ENCODE measurements at regions not wholly inside any gene's neighbourhood (a gene's known extent, or its start where the extent isn't known, plus 50 kb on each side); places are given as distances from the start of the nearest gene placed in this dataset.

DNA sequence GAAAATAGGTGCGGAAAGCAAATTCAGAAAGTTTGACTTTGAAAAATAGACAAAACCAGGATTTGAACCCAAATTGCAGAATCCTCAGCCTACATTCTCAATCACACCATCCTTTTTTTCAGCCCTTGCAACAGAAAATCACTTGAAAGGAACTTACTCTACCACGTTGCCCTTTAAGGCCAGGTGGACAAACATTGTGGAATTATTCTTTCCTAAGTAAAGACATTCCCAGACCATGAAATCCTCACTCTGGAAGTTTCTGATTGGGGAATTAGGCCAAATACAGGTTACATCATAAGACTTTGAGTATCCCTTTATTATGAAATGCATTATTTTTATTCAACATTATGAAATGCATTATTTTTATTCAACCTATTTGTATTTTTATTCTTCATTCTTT lies 259.4 kb downstream of the RAD51AP2 start:
- no peak for TF ChIP-seq CTCF (IDR thresholded peaks at IDR 0.05; ENCODE audit: borderline replicate concordance, extremely low read depth, insufficient read depth)
- Histone ChIP-seq H3K27me3 (ENCODE audit: control insufficient read depth, insufficient read depth, low read length) (no peaks in the 10 kb centered on the region), H3K27ac (ENCODE audit: low read depth in 2 of 2, low read length in 2 of 2) (no peak overlapping the region), H3K36me3 (ENCODE audit: control insufficient read depth in 2 of 3, insufficient read depth in 3 of 3, low read length in 3 of 3) (no peaks in the 10 kb centered on the region), H3K4me3 (ENCODE audit: low read length in 3 of 3) (no peak overlapping the region), H3K4me1 (ENCODE audit: control insufficient read depth in 2 of 3, insufficient read depth in 2 of 3, low read depth in 1 of 3, low read length in 3 of 3) (no peaks in the 10 kb centered on the region), H3K9me3 (ENCODE audit: control insufficient read depth in 2 of 3, insufficient read depth in 1 of 3, low read length in 3 of 3) (no peaks in the 10 kb centered on the region), H3K9ac (ENCODE audit: low read length in 3 of 3) (no peak overlapping the region)
- no peak for DNase-seq
- FAIRE-seq = no peak
- intact Hi-C loops (cut with DNase I) = no loop called here

DNA sequence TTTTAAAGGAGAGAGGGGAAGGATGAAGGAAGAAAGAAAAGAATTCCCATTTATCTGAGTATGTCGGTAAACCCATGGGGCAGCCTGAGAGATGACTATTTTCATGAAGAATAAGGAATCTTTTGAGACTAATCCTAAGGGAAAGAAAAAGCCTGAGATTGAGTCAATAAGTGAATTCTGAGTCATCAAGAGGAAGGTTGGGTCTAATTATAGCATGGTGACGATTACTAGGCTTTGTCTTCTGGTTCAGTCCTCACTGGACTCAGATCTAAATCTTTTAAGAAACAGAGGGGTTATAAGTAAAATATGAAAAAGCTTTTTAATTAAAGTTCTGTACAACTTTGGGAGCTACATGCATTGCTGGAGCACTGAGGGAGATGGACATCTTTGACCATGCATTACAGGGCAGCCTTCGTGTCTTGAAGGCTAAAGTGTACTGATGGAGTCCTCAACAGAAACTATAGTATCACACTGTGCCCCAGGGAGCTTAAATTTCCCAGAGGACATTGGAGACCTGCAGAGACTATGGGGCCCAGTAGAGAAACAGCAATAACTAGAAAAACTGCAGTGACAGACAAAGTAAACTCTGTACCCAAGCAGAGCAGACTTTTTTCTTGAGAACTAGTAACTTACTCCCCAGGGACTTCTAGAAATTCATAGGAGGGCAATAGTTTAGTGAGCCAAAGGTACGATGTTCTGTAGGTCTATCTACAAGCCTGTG lies 260.9 kb downstream of the RAD51AP2 start:
- Histone ChIP-seq H3K36me3 (ENCODE audit: control insufficient read depth in 2 of 3, insufficient read depth in 3 of 3, low read length in 3 of 3) (no peaks in the 10 kb centered on the region), H3K9ac (ENCODE audit: low read length in 3 of 3) (no peak overlapping the region), H3K4me1 (ENCODE audit: control insufficient read depth in 2 of 3, insufficient read depth in 2 of 3, low read depth in 1 of 3, low read length in 3 of 3) (no peaks in the 10 kb centered on the region), H3K4me3 (ENCODE audit: low read length in 3 of 3) (no peak overlapping the region), H3K27me3 (ENCODE audit: control insufficient read depth, insufficient read depth, low read length) (no peaks in the 10 kb centered on the region), H3K9me3 (ENCODE audit: control insufficient read depth in 2 of 3, insufficient read depth in 1 of 3, low read length in 3 of 3) (no peaks in the 10 kb centered on the region), H3K27ac (ENCODE audit: low read depth in 2 of 2, low read length in 2 of 2) (no peak overlapping the region)
- TF ChIP-seq CTCF (IDR thresholded peaks at IDR 0.05; ENCODE audit: borderline replicate concordance, extremely low read depth, insufficient read depth) = no peak
- intact Hi-C loops (cut with DNase I) = no loop called here
- DNase-seq (no peak), FAIRE-seq (no peak)

DNA sequence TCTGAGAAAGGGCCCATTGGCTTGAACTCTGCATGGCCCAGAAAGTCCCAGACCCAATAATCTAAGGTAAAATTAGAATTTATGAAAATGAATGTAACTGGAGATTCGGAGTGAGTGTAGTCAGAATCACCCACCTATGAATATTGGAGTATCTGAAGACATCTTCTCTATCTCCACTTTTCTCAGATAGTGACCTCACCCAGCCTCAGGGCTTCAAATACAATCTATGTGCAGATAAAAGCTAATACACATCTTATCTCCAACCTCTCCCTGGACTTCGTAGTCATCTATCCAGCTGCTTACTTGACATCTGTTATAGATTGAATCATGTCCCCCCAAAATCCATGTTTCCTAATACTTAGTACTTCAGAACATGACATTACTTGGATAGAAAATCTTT lies 263.2 kb downstream of the RAD51AP2 start:
- H3K4me1 ChIP-seq (ENCODE audit: control insufficient read depth in 2 of 3, insufficient read depth in 2 of 3, low read depth in 1 of 3, low read length in 3 of 3) = no peaks in the 10 kb centered on the region
- H3K9me3 ChIP-seq (ENCODE audit: control insufficient read depth in 2 of 3, insufficient read depth in 1 of 3, low read length in 3 of 3) = no peaks in the 10 kb centered on the region
- no peak overlapping the region for H3K9ac ChIP-seq (ENCODE audit: low read length in 3 of 3)
- DNase-seq (no peak), FAIRE-seq (no peak)
- H3K27me3 ChIP-seq (ENCODE audit: control insufficient read depth, insufficient read depth, low read length) = no peaks in the 10 kb centered on the region
- intact Hi-C loops (cut with DNase I) = no loop called here
- no peak overlapping the region for H3K27ac ChIP-seq (ENCODE audit: low read depth in 2 of 2, low read length in 2 of 2)
- H3K4me3 ChIP-seq (ENCODE audit: low read length in 3 of 3) = no peak overlapping the region
- TF ChIP-seq CTCF (IDR thresholded peaks at IDR 0.05; ENCODE audit: borderline replicate concordance, extremely low read depth, insufficient read depth) = no peak
- H3K36me3 ChIP-seq (ENCODE audit: control insufficient read depth in 2 of 3, insufficient read depth in 3 of 3, low read length in 3 of 3) = no peaks in the 10 kb centered on the region

DNA sequence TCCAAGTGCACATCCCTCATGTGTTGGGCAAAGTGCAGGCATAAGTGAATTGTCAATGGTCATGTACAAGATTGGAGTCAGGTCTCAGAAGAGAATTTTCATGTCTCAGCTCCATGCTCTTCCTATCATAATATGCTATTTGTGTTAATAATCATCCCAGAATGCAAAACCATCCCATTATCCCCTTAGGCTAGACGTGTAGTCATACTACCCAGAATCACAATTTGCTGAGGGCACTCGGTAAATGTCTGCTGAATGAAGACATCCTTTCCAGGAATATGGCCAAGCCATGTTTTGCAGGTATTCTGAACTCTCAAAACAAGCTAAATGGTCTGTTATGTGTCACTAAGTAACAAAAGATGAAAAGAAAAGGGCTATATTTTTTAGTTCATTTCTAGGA lies 263.8 kb downstream of the RAD51AP2 start:
- FAIRE-seq = no peak
- no peaks in the 10 kb centered on the region for H3K36me3 ChIP-seq (ENCODE audit: control insufficient read depth in 2 of 3, insufficient read depth in 3 of 3, low read length in 3 of 3)
- intact Hi-C loops (cut with DNase I) = no loop called here
- no peak overlapping the region for H3K27ac ChIP-seq (ENCODE audit: low read depth in 2 of 2, low read length in 2 of 2)
- H3K4me3 ChIP-seq (ENCODE audit: low read length in 3 of 3) = no peak overlapping the region
- DNase-seq = no peak
- no peaks in the 10 kb centered on the region for H3K27me3 ChIP-seq (ENCODE audit: control insufficient read depth, insufficient read depth, low read length)
- H3K9ac ChIP-seq (ENCODE audit: low read length in 3 of 3) = no peak overlapping the region
- TF ChIP-seq CTCF (IDR thresholded peaks at IDR 0.05; ENCODE audit: borderline replicate concordance, extremely low read depth, insufficient read depth) = no peak
- H3K9me3 ChIP-seq (ENCODE audit: control insufficient read depth in 2 of 3, insufficient read depth in 1 of 3, low read length in 3 of 3) = no peaks in the 10 kb centered on the region
- no peaks in the 10 kb centered on the region for H3K4me1 ChIP-seq (ENCODE audit: control insufficient read depth in 2 of 3, insufficient read depth in 2 of 3, low read depth in 1 of 3, low read length in 3 of 3)
